OCI-LY1 (cell line): ENCODE measurements at regions not wholly inside any gene's neighbourhood (a gene's known extent, or its start where the extent isn't known, plus 50 kb on each side); places are given as distances from the start of the nearest gene placed in this dataset.

ENCODE experiments used
- H2AFZ ChIP-seq: fragments of 200-600 bp; sonication (generic), shearing (Covaris generic); 2 replicates; pipeline ENCODE4 v1.6.0; 2014; ENCODE audit warnings: antibody characterized with exemption, mild to moderate bottlenecking, low read length
- H3F3A ChIP-seq: fragments of 200-600 bp; sonication (generic), shearing (Covaris generic); 2 replicates; pipeline ENCODE4 v1.6.0; 2014; ENCODE audit warnings: mild to moderate bottlenecking, antibody characterized with exemption, low read length, moderate library complexity; ENCODE audit not compliant: insufficient read depth
- H3K27ac ChIP-seq: fragments of 200-600 bp; sonication (generic); 2 replicates; pipeline ENCODE4 v1.5.1; 2014; ENCODE audit warnings: low read length, mixed run types, mild to moderate bottlenecking, low read depth; ENCODE audit not compliant: poor library complexity, severe bottlenecking
- H3K27me3 ChIP-seq: fragments of 200-600 bp; sonication (generic); 2 replicates; pipeline ENCODE4 v1.6.0; 2014; ENCODE audit warnings: antibody characterized with exemption, mild to moderate bottlenecking, low read length, moderate library complexity; ENCODE audit not compliant: insufficient read depth
- H3K36me3 ChIP-seq: fragments of 200-600 bp; sonication (generic); 2 replicates; pipeline ENCODE4 v1.6.1; 2014; ENCODE audit warnings: mild to moderate bottlenecking, antibody characterized with exemption, low read length, moderate library complexity, mixed read lengths; ENCODE audit not compliant: insufficient read depth
- H3K4me1 ChIP-seq: fragments of 200-600 bp; sonication (generic); 2 replicates; pipeline ENCODE4 v1.5.1; 2014; ENCODE audit warnings: mild to moderate bottlenecking, low read length, moderate library complexity; ENCODE audit not compliant: insufficient read depth, severe bottlenecking
- H3K4me2 ChIP-seq: fragments of 200-600 bp; sonication (generic), shearing (Covaris generic); 2 replicates; pipeline ENCODE4 v1.6.1; 2014; ENCODE audit warnings: low read length
- H3K4me3 ChIP-seq: fragments of 200-600 bp; sonication (generic); 2 replicates; pipeline ENCODE4 v1.5.1; 2014; ENCODE audit warnings: low read length, low read depth, mild to moderate bottlenecking, mixed read lengths; ENCODE audit not compliant: poor library complexity, severe bottlenecking
- H3K79me2 ChIP-seq: fragments of 200-600 bp; shearing (Covaris generic); 2 replicates; pipeline ENCODE4 v1.6.1; 2016; ENCODE audit warnings: mixed run types, low read length, mixed read lengths; ENCODE audit not compliant: insufficient read depth
- H3K9ac ChIP-seq: fragments of 200-600 bp; sonication (generic), shearing (Covaris generic); 2 replicates; pipeline ENCODE4 v1.6.1; 2014; ENCODE audit warnings: mild to moderate bottlenecking, low read length, mixed read lengths
- H3K9me2 ChIP-seq: fragments of 200-600 bp; sonication (generic), shearing (Covaris generic); 2 replicates; pipeline ENCODE4 v1.6.1; 2014; ENCODE audit warnings: low read depth, mild to moderate bottlenecking, low read length, mixed read lengths
- H3K9me3 ChIP-seq: fragments of 200-600 bp; shearing (Covaris generic); 2 replicates; pipeline ENCODE4 v1.6.1; 2014; ENCODE audit warnings: low read length, mixed read lengths
- H4K20me1 ChIP-seq: fragments of 200-600 bp; sonication (generic), shearing (Covaris generic); 2 replicates; pipeline ENCODE4 v1.6.0; 2016; ENCODE audit warnings: mild to moderate bottlenecking, low read length; ENCODE audit not compliant: insufficient read depth
- EZH2 ChIP-seq: fragments of 200-600 bp; sonication (generic), shearing (Covaris generic); IDR thresholded peaks from 2 replicates; pipeline ENCODE4 v1.8.0; 2017; ENCODE audit warnings: borderline replicate concordance, mixed run types, mild to moderate bottlenecking, antibody characterized with exemption, low read length, moderate library complexity, mixed read lengths
- TF ChIP-seq, protein P1 (sequence below): fragments of 200-600 bp; sonication (generic), shearing (Covaris generic); IDR thresholded peaks from 2 replicates; pipeline ENCODE4 v1.5.1; 2017; ENCODE audit warnings: mild to moderate bottlenecking, antibody characterized with exemption, low read length, moderate library complexity, mixed read lengths

DNA sequence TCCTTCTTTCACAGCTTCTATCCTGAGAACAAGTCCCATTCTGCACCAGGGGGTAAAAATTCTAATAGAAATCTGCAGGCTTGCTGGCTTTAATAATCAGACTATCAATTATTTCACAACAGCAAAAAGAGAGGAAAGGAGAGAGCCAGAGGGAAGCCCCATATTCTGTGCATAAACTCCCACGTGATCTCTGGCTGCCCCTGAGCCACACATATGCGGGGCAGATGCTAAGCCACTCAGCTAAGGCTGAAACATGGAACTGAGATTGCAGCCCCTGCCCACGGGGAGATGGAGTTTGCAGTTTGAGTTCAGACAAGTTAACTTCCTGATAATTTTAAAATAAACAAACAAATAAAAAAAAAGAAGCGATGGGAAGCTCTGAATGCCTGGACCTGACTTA, 254.4 kb upstream of the CCDC196 start:
- Histone ChIP-seq H3K4me1 (no peaks in the 10 kb centered on the region), H3K9me3 (no peaks in the 10 kb centered on the region), H3K4me3 (no peak overlapping the region), H2AFZ (no peak overlapping the region), H3K27ac (no peak overlapping the region), H3K79me2 (no peaks in the 10 kb centered on the region), H3F3A (no peaks in the 10 kb centered on the region), H3K9me2 (no peaks in the 10 kb centered on the region), H3K4me2 (no peak overlapping the region), H3K27me3 (no peaks in the 10 kb centered on the region), H3K36me3 (no peaks in the 10 kb centered on the region), H4K20me1 (no peaks in the 10 kb centered on the region), H3K9ac (no peak overlapping the region)
- TF ChIP-seq EZH2, result no peak
- TF ChIP-seq, protein P1, sequence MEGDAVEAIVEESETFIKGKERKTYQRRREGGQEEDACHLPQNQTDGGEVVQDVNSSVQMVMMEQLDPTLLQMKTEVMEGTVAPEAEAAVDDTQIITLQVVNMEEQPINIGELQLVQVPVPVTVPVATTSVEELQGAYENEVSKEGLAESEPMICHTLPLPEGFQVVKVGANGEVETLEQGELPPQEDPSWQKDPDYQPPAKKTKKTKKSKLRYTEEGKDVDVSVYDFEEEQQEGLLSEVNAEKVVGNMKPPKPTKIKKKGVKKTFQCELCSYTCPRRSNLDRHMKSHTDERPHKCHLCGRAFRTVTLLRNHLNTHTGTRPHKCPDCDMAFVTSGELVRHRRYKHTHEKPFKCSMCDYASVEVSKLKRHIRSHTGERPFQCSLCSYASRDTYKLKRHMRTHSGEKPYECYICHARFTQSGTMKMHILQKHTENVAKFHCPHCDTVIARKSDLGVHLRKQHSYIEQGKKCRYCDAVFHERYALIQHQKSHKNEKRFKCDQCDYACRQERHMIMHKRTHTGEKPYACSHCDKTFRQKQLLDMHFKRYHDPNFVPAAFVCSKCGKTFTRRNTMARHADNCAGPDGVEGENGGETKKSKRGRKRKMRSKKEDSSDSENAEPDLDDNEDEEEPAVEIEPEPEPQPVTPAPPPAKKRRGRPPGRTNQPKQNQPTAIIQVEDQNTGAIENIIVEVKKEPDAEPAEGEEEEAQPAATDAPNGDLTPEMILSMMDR, result no peak

DNA sequence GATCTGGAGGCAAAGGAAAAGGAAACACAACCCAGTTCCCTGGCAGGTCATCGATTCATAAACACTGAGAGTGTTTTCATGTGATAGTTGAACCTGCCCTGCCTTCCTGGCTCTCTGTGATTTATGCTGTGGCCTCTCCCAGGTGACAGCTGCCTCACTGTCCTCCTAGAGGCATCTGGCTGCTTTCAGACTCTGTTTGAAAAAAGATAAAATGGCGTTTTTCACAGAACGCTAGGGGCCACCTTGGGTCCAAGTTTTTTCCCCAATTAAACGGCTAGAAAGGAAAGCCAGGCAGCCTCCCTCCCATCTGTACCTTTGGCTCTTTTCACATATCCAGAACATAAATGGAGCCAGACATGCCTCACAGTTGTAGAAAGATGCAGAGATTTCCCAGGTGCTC, 252.6 kb upstream of the CCDC196 start:
- H3K9me3 ChIP-seq, result no peaks in the 10 kb centered on the region
- H2AFZ ChIP-seq, result no peak overlapping the region
- no peak overlapping the region for H3K9ac ChIP-seq
- H4K20me1 ChIP-seq, result no peaks in the 10 kb centered on the region
- H3K4me1 ChIP-seq, result no peaks in the 10 kb centered on the region
- H3F3A ChIP-seq, result no peaks in the 10 kb centered on the region
- H3K79me2 ChIP-seq, result no peaks in the 10 kb centered on the region
- TF ChIP-seq, protein P1, result no peak
- TF ChIP-seq EZH2, result no peak
- no peaks in the 10 kb centered on the region for H3K36me3 ChIP-seq
- no peak overlapping the region for H3K4me2 ChIP-seq
- no peaks in the 10 kb centered on the region for H3K27me3 ChIP-seq
- H3K4me3 ChIP-seq, result no peak overlapping the region
- no peak overlapping the region for H3K27ac ChIP-seq
- H3K9me2 ChIP-seq, result no peaks in the 10 kb centered on the region

DNA sequence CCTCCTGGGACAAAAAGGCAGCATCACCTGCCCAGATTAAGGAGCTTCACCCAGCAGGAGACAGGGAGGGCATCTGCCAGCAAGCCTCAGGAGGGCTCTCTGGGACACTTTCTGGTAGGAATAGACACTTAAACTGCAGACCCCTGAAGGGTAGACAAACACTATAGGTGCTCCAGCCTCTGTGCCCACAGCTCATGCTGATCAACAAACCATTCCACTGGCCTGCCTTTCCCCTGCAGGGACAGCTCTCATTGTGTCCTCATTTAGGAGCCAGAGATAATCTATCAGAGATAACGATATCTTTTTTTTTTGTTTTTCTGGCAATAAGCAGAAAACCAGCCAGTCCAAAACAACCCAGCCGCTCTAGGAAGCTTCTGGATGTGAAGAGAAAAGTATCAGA, 251.8 kb upstream of the CCDC196 start:
- Histone ChIP-seq H3F3A (no peaks in the 10 kb centered on the region), H2AFZ (no peak overlapping the region), H3K36me3 (no peaks in the 10 kb centered on the region), H3K4me2 (no peak overlapping the region), H3K9ac (no peak overlapping the region), H3K4me1 (no peaks in the 10 kb centered on the region), H3K9me3 (no peaks in the 10 kb centered on the region), H3K79me2 (no peaks in the 10 kb centered on the region), H3K4me3 (no peak overlapping the region), H3K27ac (no peak overlapping the region), H3K27me3 (no peaks in the 10 kb centered on the region), H3K9me2 (no peaks in the 10 kb centered on the region), H4K20me1 (no peaks in the 10 kb centered on the region)
- TF ChIP-seq EZH2, result no peak
- TF ChIP-seq, protein P1, result no peak
